PC-9 (cell line): ENCODE measurements at regions not wholly inside any gene's neighbourhood (a gene's known extent, or its start where the extent isn't known, plus 50 kb on each side); places are given as distances from the start of the nearest gene placed in this dataset.
"Not testable (repeated sequence)": the region's sequence is repeated elsewhere in the genome, so short reads cannot be mapped to it uniquely, and the experiment has no call there.

Experiments
- BruUV-seq: library from RNA; stranded (reverse); fragments of 400-500 nt; replicated peaks from 2 replicates; lab custom pipeline; 2021; lab: Mats Ljungman, UMichigan
- CTCF ChIA-PET: fragments of 300-600 bp; sonication (Branson Sonifier 250); formaldehyde crosslinking; loops from one replicate; lab custom pipeline; 2022; ENCODE audit warnings: antibody characterized with exemption; lab: Charles Lee
- POLR2A ChIA-PET: fragments of 300-600 bp; sonication (Branson Sonifier 250); formaldehyde crosslinking; loops from one replicate; lab custom pipeline; 2022; ENCODE audit warnings: antibody characterized with exemption; ENCODE audit not compliant: unreplicated experiment; lab: Charles Lee
- DNase-seq, 2 experiments: peaks; one replicate each; pipeline versions ENCODE4 v3.0.0 to v3.0.0-alpha.2; 2015 to 2022; ENCODE audit warnings: mixed read lengths in 1 of 2
- H2AFZ ChIP-seq: fragments of 200-600 bp; sonication (generic); 2 replicates; pipeline ENCODE4 v1.8.1; 2017; ENCODE audit warnings: antibody characterized with exemption
- H3F3A ChIP-seq: fragments of 200-600 bp; sonication (generic); 2 replicates; pipeline ENCODE4 v1.8.1; 2017; ENCODE audit warnings: antibody characterized with exemption, mild to moderate bottlenecking, low read depth; ENCODE audit not compliant: insufficient read depth
- H3K27ac ChIP-seq: fragments of 200-600 bp; sonication (generic); 2 replicates; pipeline ENCODE4 v1.6.1; 2016; ENCODE audit warnings: mixed run types
- H3K27me3 ChIP-seq: fragments of 200-600 bp; sonication (generic); 2 replicates; pipeline ENCODE4 v1.6.1; 2016; ENCODE audit warnings: low read depth, mixed run types; ENCODE audit not compliant: insufficient read depth
- H3K36me3 ChIP-seq: fragments of 200-600 bp; sonication (generic); 2 replicates; pipeline ENCODE4 v1.6.1; 2016; ENCODE audit warnings: low read depth, mixed run types
- H3K4me1 ChIP-seq: fragments of 200-600 bp; sonication (generic); replicated peaks from 2 replicates; pipeline ENCODE4 v1.6.1; 2016; ENCODE audit warnings: mixed run types; ENCODE audit not compliant: insufficient read depth
- H3K4me2 ChIP-seq: fragments of 200-600 bp; sonication (generic); 2 replicates; pipeline ENCODE4 v1.6.1; 2017; ENCODE audit warnings: mixed run types
- H3K4me3 ChIP-seq: fragments of 200-600 bp; sonication (generic); 2 replicates; pipeline ENCODE4 v1.6.1; 2016; ENCODE audit warnings: mixed run types
- H3K79me2 ChIP-seq: fragments of 200-600 bp; sonication (generic); 2 replicates; pipeline ENCODE4 v1.6.1; 2017; ENCODE audit warnings: low read depth, mixed run types
- H3K9me2 ChIP-seq: fragments of 200-600 bp; sonication (generic); 2 replicates; pipeline ENCODE4 v1.8.1; 2017; ENCODE audit warnings: mild to moderate bottlenecking; ENCODE audit not compliant: insufficient read depth
- H3K9me3 ChIP-seq: fragments of 200-600 bp; sonication (generic); 2 replicates; pipeline ENCODE4 v1.8.1; 2016; ENCODE audit warnings: low read depth; ENCODE audit not compliant: insufficient read depth
- H4K20me1 ChIP-seq: fragments of 200-600 bp; sonication (generic); 2 replicates; pipeline ENCODE4 v1.8.1; 2017; ENCODE audit not compliant: insufficient read depth
- EZH2 ChIP-seq: fragments of 200-600 bp; sonication (generic); IDR thresholded peaks from 2 replicates; pipeline ENCODE4 v1.8.0; 2017; ENCODE audit warnings: antibody characterized with exemption, low read depth
- intact Hi-C: fragments of 100-400 bp; cut with micrococcal nuclease; formaldehyde crosslinking; loops from one replicate; pipeline ENCODE4 v1.10.0; 2022; ENCODE audit not compliant: unreplicated experiment
- TF ChIP-seq, protein P1 (sequence below): fragments of 200-600 bp; sonication (generic); conservative IDR thresholded peaks from 2 replicates; pipeline ENCODE4 v1.6.1; 2017; ENCODE audit warnings: mixed run types, antibody characterized with exemption, mild to moderate bottlenecking, moderate library complexity

DNA sequence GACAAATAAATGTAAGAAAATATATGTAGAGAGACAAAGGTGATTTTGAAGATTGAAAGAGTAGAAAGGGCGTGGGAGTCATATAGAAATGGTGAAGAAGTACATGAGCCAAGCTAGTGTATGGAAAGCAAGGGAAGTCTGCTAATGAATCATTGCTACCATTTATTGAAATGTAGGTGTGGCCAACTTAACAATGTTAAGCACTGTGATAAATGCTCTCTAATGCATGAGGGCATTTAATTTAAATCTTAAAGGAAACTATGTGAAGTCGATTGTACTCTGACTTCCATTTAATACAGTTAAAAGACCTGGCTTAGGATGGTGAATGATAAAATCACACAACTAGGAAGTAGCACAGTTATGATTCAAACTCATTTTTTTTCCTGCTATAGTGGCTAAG, 219.9 kb downstream of the CASP12 start:
- Histone ChIP-seq H3K9me3 (no peaks in the 10 kb centered on the region; the same call in 1 of the 2 replicates), H3K27me3 (no peaks in the 10 kb centered on the region), H3K9me2 (peaks cover 4% of the 10 kb centered on the region; the same call in 1 of the 2 replicates), H3K36me3 (no peaks in the 10 kb centered on the region), H3F3A (no peaks in the 10 kb centered on the region), H3K4me2 (no peak overlapping the region), H3K79me2 (no peaks in the 10 kb centered on the region), H3K4me1 (no peaks in the 10 kb centered on the region), H2AFZ (no peak overlapping the region), H3K4me3 (no peak overlapping the region), H3K27ac (no peak overlapping the region), H4K20me1 (no peaks in the 10 kb centered on the region)
- no peak for TF ChIP-seq EZH2
- TF ChIP-seq, protein P1, sequence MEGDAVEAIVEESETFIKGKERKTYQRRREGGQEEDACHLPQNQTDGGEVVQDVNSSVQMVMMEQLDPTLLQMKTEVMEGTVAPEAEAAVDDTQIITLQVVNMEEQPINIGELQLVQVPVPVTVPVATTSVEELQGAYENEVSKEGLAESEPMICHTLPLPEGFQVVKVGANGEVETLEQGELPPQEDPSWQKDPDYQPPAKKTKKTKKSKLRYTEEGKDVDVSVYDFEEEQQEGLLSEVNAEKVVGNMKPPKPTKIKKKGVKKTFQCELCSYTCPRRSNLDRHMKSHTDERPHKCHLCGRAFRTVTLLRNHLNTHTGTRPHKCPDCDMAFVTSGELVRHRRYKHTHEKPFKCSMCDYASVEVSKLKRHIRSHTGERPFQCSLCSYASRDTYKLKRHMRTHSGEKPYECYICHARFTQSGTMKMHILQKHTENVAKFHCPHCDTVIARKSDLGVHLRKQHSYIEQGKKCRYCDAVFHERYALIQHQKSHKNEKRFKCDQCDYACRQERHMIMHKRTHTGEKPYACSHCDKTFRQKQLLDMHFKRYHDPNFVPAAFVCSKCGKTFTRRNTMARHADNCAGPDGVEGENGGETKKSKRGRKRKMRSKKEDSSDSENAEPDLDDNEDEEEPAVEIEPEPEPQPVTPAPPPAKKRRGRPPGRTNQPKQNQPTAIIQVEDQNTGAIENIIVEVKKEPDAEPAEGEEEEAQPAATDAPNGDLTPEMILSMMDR, result no peak
- DNase-seq, result no peak
- CTCF ChIA-PET, result no interaction called here
- POLR2A ChIA-PET, result no interaction called here
- BruUV-seq, result no TSS peak
- intact Hi-C loops, result no loop called here

DNA sequence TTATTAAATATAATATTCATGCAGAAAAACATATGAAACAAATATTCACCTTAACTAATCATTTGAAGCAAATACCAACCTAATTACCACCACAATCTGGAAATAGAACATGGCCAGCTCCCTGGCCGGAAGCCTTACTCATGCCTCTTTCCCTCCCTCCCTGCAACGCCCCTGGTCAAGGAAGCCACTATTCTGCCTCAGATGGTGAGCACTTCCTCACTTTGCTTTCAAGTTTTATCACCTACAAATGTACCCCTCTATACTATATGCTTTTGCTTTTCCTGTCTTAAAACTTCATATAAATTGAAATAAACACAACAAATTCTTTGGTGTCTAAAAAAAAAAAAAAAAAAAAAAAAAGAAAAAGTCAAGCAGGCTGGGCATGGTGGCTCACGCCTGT, 221.2 kb downstream of the CASP12 start:
- H3K4me2 ChIP-seq, H3K36me3 ChIP-seq, POLR2A ChIA-PET, CTCF ChIA-PET, H3K27ac ChIP-seq, H3K4me3 ChIP-seq, H2AFZ ChIP-seq, intact Hi-C loops, H3K79me2 ChIP-seq, H3K4me1 ChIP-seq, H4K20me1 ChIP-seq, DNase-seq, H3F3A ChIP-seq, H3K27me3 ChIP-seq, H3K9me2 ChIP-seq, BruUV-seq: not testable (repeated sequence)
- peaks cover 12% of the 10 kb centered on the region for H3K9me3 ChIP-seq

DNA sequence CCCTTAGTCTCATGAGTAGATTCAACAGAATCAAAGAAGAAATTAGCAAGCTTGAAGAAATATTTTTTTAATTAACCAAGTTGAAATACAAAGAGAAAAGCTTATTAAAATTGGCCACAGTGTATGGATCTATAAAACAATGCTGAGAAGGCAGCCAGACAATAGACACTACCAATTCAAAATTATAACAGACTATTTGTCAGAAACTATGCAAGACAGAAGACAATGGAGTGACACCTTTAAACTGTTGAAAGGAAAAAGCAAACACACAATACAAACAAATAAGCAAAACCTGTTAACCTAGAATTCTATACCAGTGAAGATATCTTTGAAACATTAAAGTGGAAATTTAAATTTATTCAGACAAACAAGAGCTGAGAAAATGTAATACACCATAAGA, 225.4 kb downstream of the CASP12 start:
- Histone ChIP-seq H3K4me2 (no peak overlapping the region), H3K36me3 (no peaks in the 10 kb centered on the region), H3K79me2 (no peaks in the 10 kb centered on the region), H3K4me1 (peaks cover 13% of the 10 kb centered on the region), H3K27me3 (no peaks in the 10 kb centered on the region), H3K9me3 (peaks cover 14% of the 10 kb centered on the region), H4K20me1 (no peaks in the 10 kb centered on the region), H3K4me3 (no peak overlapping the region), H3F3A (peaks cover 13% of the 10 kb centered on the region), H3K9me2 (0 out of 2 replicates have a peak, but pooled peaks cover 4% of the 10 kb centered on the region), H2AFZ (no peak overlapping the region), H3K27ac (no peak overlapping the region)
- no peak for DNase-seq
- ChIA-PET CTCF (interaction anchor here (0.6 kb wide), 1 partner anchor 55 kb away, joined by 3 read pairs; no protein-coding TSS in a partner anchor), POLR2A (interaction anchor here (0.7 kb wide), 1 partner anchor 175 kb away, joined by 4 read pairs; no protein-coding TSS in a partner anchor)
- BruUV-seq, result no TSS peak
- TF ChIP-seq EZH2, result no peak
- TF ChIP-seq, protein P1, result no peak
- intact Hi-C loops, result no loop called here
